GM21526 (cell line): ENCODE measurements at regions not wholly inside any gene's neighbourhood (a gene's known extent, or its start where the extent isn't known, plus 50 kb on each side); places are given as distances from the start of the nearest gene placed in this dataset.
A peak's percentile ranks its signal among the peaks of the same experiment; 100 is the strongest.
"Not testable (repeated sequence)": the region's sequence is repeated elsewhere in the genome, so short reads cannot be mapped to it uniquely, and the experiment has no call there.

Source experiments
- ATAC-seq: cut with Tn5 transposase; IDR thresholded peaks from one replicate; pipeline ENCODE4 v1.9.1; 2021; ENCODE audit warnings: moderate library complexity; ENCODE audit not compliant: unreplicated experiment, low FRiP score

- no peak for ATAC-seq
Measured at GRCh38 chrX:27404366-27404765, 58.8 kb downstream of the PPP4R3C start.

GRCh38 chrX:27399146-27399456 lies 64.0 kb downstream of the PPP4R3C start:
- ATAC-seq, result no peak

GRCh38 chrX:27391623-27392022 lies 71.5 kb downstream of the PPP4R3C start:
- ATAC-seq, result no peak

- no peak for ATAC-seq
Measured at GRCh38 chrX:27381419-27381818, 81.7 kb downstream of the PPP4R3C start.

- ATAC-seq, result no peak
Measured at GRCh38 chrX:27380163-27380845, 82.8 kb downstream of the PPP4R3C start.

GRCh38 chrX:27354021-27354420 lies 109.1 kb downstream of the PPP4R3C start:
- no peak for ATAC-seq

GRCh38 chrX:27350476-27350875 lies 112.7 kb downstream of the PPP4R3C start:
- ATAC-seq, result no peak

- ATAC-seq, result peak; percentile 81
Measured at GRCh38 chrX:27336466-27337091, 126.6 kb downstream of the PPP4R3C start.

GRCh38 chrX:27321632-27322031 lies 141.5 kb downstream of the PPP4R3C start:
- ATAC-seq, result no peak

- no peak for ATAC-seq
Measured at GRCh38 chrX:27309406-27309805, 153.7 kb downstream of the PPP4R3C start.

GRCh38 chrX:27307546-27307945 lies 155.6 kb downstream of the PPP4R3C start:
- ATAC-seq, result no peak

GRCh38 chrX:27292552-27292951 lies 170.6 kb downstream of the PPP4R3C start:
- not testable (repeated sequence) for ATAC-seq

- no peak for ATAC-seq
Measured at GRCh38 chrX:27276751-27277150, 186.4 kb downstream of the PPP4R3C start.

GRCh38 chrX:27254656-27255055 lies 208.5 kb downstream of the PPP4R3C start:
- no peak for ATAC-seq

- ATAC-seq, result no peak
Measured at GRCh38 chrX:27251369-27251768, 211.8 kb downstream of the PPP4R3C start.

- no peak for ATAC-seq
Measured at GRCh38 chrX:27242581-27242980, 220.6 kb downstream of the PPP4R3C start.

GRCh38 chrX:27241981-27242380 lies 221.2 kb downstream of the PPP4R3C start:
- no peak for ATAC-seq

GRCh38 chrX:27240042-27240441 lies 223.1 kb downstream of the PPP4R3C start:
- not testable (repeated sequence) for ATAC-seq

GRCh38 chrX:27236681-27237080 lies 226.5 kb downstream of the PPP4R3C start:
- ATAC-seq, result no peak

- no peak for ATAC-seq
Measured at GRCh38 chrX:27229721-27230120, 233.4 kb downstream of the PPP4R3C start.

GRCh38 chrX:27222661-27223060 lies 240.5 kb downstream of the PPP4R3C start:
- ATAC-seq, result no peak

- no peak for ATAC-seq
Measured at GRCh38 chrX:27186671-27187070, 276.5 kb downstream of the PPP4R3C start.
